Peyer's patch (tissue), 4 donors: ENCODE measurements at regions not wholly inside any gene's neighbourhood (a gene's known extent, or its start where the extent isn't known, plus 50 kb on each side); places are given as distances from the start of the nearest gene placed in this dataset.

ENCODE experiments used
- CTCF ChIP-seq, 6 experiments: fragments of 450-650 bp in 4 of 6; fragments of 200-600 bp in 2 of 6; sonication (generic) in 1 of 6; IDR thresholded peaks; one replicate each; pipeline ENCODE4 v1.5.1; 2017 to 2019; ENCODE audit warnings: antibody characterized with exemption in 6 of 6, mild to moderate bottlenecking in 3 of 6, moderate library complexity in 1 of 6
- POLR2A ChIP-seq, 2 donors: fragments of 450-650 bp; IDR thresholded peaks; one replicate each; pipeline ENCODE4 v1.5.1; 2017; ENCODE audit warnings: antibody characterized with exemption in 2 of 2, mild to moderate bottlenecking in 2 of 2, moderate library complexity in 2 of 2

DNA sequence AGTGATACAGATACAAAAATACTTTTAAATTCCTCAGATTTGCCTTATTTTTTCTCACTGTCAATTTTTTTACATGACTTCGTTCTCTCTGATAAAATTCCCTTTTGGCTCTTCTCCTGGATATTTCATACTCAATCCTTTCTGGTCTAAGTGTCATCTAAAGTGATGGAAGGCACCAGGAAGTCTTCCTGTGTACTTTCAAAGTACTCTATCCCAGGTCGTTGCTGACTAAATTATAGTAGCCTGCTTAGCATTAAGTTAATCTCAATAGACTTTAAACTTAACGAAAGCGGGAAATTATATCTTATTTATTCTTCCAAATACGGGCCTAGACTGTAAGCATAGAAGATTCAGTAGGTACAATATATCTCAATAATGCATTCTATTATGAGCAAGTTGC lies 67.8 kb downstream of the CASP12 start:
- no peak for TF ChIP-seq CTCF (IDR thresholded peaks at IDR 0.05)
- no peak for TF ChIP-seq POLR2A (IDR thresholded peaks at IDR 0.05)
